ENCODE measurements at regions not wholly inside any gene's neighbourhood (a gene's known extent, or its start where the extent isn't known, plus 50 kb on each side); places are given as distances from the start of the nearest gene placed in this dataset.
A peak's percentile ranks its signal among the peaks of the same experiment; 100 is the strongest.

DNA sequence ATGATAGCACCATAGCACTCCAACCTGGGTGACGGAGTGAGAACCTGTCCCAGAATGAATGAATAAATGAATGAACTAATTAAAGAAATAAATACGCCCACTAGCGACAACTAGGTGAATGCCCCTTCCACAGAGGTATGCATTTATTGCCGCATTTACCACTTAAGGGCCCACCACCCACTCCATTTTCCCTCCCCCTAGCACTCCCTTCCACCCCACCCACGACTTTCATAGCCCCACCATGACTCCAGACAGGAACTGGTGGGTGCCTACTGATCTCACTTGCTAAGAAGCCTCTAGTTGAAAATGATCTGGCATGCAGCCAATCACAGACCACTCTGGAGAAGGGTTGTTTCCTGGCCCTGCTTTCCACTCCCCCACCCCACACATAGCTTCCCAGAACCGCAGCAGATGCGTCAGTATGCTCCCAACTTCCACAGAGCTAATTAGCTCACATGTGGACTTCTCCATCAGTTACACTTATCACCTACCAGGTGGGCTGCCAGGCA lies 167.6 kb downstream of the WT1 start:
- DNase-seq, result no peak

DNA sequence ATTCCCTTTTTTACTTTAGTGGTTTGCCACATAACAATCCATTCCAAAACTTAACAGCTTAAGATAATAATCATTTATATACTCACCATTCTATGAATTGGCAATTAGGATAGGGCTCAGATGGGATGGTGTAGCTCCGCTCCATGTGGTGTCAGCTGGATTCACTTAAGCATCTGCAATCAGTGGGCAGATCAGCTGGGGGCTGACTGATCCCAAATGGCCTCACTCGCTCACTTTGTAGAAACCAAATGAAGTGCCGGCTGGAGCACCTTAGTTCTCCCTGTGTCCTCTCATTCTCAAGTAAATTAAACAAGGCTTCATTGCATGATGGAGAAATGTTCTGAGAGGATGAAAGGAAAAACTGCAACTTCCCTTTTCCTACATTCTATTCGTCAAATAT lies 161.4 kb downstream of the WT1 start:
- DNase-seq, result no peak

DNA sequence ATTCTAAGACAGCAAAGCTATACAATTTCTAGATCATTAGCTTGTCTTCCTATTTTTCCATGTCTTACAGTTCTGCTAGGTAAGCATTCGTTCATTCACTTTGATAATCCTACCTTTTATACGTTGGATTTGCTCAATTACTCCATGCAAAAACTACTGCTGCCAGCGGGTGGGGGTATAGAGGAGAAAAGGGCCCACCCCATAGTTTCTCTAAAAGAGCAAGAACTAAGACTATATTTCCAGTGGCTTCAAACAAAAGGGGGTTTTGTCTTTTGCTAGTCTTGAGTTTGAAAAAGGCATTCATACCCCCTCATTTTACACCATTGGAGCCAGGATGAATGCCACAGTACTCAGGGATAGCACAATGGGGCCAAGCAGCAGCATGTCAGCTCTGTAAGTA lies 155.7 kb downstream of the WT1 start:
- no peak for DNase-seq

DNA sequence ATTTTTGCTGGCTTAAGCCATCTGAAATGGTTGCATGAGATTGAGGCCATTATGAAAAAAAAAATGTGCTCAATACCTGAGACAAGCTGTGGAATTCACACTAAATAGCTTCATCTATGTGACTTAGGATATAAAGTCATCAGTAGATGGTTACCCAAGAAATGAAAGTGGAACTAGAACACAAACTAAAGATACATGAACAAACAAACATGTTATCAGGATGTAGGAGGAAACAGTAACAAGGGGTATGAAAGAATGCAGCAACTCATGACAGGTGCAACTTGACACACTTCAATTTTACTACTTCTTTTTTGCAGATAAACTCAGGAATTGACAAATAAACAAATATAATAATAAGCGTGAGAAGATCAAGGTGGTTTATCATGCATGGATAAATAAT lies 155.0 kb downstream of the WT1 start:
- DNase-seq, result no peak

DNA sequence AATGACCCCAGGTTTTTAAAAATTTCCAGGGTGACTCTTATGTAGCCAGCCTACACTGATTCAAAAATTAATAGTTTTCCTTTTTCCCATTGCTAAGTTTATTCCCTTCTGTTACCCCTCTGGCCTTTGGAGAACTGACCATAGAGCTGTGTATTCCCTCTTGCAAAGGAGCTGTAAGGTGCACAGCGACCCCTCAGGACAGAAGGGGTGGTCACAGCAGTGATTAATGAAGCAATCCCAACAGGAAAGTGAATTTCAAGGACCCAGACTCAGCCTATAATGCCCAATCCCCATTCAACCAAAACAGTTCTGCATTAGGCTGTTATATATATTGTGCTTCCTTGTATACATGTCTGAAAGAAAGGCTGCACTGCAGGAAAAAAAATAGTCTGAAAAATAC lies 147.1 kb downstream of the WT1 start:
- DNase-seq, result no peak

DNA sequence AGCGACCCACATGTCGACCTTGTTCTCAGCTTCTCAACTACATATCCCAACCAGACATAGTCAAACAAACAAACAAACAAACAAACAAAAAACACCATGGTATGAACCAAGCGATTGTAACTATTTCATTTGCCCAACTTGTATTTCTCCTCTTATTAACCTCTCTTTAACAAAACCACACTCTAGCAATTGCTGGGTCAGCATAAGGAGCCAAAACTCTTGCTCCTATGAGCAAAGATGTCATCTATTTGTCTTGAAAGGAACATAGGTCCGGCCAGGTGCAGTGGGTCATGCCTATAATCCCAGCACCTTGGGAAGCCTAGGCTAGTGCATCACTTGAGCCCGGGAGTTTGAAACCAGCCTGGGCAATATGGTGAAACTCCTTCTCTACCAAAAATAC lies 145.6 kb downstream of the WT1 start:
- no peak for DNase-seq

DNA sequence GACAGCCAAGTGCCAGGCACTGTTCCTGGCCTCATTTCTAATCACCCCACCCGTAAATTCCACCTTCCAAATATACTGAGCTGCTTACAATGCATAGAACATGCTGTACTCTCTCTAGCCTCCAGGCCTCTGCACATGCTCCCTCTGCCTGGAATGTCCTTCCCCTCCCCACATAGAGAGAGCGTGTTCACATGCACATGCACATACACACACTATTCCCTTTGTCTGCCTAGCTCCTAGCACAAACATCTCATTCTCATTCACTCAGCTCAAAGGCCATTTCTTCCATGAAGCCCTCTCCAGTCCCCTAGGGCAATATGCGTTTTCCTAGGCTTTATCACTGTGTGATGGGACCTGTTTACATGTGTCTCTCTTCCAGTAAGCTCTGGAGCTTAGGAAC lies 144.6 kb downstream of the WT1 start:
- DNase-seq, result no peak

DNA sequence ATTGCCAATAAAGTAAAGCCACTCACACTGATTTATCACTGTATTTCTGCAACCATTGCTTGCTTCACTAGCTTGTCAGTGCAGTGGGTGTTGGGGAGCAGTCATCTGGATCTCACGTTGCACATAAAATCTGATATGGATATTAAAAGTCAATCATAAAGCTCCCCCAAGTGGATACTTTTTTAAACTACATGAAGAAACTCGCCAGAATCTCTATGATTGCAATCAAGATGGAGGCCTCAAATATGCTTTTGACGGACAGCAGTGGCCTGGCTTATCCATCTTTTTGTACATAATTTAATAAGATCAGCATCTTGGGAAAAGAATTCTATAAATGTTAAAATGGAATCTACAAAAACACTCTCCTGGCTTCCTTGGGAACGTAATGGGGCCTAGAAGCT lies 137.7 kb downstream of the WT1 start:
- no peak for DNase-seq

DNA sequence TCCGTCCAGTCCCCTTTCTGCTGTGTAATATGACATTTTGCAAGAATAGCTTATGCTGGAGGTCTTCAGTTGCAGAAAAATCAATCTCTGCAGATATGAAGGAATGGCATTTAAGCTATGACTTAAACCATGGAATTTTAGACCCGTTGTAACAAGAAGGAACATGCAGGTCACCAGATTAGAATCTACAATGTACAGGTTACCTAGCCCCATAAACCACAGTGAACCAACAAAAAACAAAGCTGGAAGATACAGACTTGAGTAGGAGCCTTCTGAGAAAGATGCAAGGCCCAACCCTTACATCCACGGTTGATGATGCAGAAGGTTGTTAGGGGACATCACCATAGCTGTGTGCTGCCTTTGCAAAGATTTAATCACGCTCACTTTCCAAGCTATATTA lies 132.5 kb downstream of the WT1 start:
- DNase-seq, result no peak

DNA sequence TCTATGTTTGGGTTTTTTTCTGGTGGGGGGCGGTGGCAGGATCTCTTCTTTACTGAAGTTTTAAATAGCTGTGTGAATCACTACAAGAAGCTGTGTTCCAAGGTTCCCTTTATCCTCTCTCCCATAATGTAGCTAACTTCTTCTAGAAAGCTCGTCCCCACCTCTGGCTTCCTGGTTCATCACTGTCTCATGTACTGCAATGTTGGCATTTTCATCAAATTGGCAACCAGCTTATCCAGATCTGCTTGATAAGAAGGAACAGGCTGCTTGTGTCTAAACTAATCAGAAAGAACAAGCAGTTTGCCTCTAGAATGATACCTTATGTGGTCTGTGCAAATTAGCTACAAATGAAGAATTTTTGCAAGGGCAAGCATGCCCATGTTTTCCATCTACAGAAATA lies 130.8 kb downstream of the WT1 start:
- no peak for DNase-seq

DNA sequence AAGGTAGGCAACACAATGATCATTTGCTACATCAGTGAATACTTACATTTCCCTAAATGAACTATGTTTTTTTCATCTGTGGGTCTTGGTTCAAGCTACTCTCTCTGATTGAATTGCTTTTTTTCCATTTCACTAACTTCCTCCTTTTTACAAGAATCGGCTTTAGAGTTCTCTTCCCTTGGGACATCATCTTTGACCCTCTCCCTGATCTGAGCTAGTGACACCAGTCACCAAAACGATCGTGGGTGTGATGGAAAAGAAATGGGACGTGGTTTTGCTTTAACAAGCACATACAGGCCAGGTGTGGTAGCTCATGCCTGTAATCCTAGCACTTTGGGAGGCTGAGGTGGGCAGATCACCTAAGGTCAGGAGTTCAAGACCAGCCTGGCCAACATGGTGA lies 129.9 kb downstream of the WT1 start:
- DNase-seq, result no peak

DNA sequence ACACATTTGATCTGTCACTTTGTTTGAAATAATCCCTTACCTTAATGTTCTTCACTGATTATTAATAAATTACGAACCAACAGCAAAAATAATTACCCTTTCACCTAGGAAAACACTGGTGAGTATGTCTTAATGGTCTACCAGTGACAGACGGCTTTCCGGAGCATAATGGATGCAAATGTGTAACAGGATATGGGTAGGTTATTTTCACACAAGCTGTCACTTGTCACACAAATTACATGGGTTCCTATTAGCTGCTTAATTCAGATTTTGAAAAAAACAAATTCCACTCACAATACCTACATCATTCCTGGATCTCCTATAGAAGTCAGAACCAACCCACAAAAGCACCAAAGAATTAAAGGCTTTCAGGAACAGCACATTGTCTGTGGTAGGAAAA lies 127.9 kb downstream of the WT1 start:
- DNase-seq, result no peak

DNA sequence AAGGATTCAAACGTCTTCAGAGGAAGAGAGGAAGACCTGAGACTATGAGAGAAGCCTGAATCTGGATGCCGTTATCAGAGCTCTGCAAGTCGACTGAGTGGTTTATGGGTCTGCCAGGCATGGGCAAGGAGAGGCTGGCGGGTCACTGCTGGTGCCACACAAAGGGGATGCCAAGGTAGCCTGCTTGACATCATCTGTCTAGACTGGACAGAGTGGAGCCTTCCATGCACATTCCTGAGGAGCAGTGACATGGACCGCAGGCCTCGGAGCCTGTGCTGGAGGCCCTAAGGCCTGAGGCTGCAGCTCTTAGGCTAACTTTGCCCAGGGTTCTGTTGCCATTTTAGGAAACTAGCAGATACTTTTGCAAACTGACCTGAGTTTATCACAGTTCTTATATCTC lies 127.4 kb downstream of the WT1 start:
- no peak for DNase-seq

DNA sequence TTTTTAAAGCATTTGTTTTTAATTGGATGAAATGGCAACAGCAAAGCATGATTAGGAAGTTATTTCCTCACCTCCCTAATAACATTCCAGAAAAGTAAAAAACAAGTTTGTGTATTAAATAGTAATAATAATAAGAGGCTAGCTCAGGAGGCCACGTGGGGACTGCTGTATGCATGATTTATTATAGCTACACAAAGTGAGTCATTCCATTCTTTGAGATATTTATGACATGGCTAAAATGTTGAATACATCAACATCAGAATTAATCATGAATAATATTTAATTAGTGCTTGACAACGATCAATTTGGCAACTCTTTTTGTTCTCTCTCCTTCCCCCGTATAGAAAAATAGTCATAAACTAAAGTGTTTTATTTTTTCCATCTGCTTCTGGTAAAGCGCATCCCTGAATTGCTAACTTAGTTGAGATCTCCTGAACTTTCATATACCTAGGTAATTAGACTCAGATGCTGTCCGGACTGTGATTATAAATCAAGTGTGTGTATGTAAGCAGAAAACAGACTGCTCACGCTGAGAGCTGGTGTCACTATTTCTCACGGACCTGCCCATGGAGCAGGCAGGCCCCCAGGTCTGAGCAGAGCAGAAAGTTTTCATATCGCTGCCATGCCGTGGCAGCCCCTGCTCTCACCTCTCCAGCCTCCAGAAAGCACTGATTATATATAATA lies 125.7 kb downstream of the WT1 start:
- DNase-seq, result no peak

DNA sequence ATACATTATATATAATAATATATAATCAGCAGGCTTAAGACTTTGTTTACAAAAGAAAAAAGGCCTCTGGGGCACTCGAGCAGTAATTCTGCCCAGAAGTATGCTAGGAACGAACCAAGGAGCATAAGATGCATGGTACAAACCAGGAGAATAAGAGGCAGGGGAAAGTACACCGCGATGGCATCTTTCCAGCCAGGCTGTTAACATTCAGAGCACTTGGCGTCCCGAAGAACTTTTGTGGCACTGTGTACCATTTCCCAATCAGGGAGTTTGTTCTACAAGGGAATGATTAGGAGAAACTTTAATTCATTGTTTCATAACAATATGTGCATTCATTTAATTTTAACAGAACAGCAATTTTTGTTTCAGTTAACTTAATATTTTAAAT lies 125.1 kb downstream of the WT1 start:
- DNase-seq, result no peak

DNA sequence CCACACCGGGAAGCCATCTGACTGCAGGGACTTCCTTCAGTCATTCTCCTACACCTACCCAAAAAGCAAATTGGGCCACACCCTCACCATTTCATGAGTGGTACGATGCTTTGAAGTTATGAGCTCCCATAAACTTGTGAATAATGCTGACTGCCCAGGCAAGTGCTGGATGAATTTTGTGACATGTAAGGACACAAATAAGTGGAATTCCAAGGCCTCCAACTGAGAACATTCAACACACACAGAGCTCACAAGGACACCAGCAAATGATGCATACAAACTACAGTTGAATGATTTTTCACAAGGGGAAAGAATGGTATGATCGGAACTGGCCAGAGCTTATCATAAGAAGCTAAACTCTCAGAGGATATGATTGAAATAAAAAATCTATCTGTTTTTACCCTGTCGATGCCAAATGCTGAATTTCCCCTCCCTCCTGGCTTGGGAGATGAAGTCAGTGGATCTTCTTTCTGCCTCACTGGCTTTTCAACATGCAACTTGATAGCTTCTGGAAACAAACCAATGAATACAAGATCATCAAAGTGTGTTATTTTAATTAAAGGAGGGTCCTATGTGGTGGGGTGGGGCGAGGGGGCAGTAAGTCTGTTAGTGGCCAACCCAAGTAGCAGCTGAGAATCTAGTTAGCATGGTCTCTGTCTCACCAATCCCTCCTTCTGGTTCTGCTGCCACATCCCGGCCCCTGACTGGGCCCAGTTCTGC lies 123.8 kb downstream of the WT1 start:
- no peak for DNase-seq

DNA sequence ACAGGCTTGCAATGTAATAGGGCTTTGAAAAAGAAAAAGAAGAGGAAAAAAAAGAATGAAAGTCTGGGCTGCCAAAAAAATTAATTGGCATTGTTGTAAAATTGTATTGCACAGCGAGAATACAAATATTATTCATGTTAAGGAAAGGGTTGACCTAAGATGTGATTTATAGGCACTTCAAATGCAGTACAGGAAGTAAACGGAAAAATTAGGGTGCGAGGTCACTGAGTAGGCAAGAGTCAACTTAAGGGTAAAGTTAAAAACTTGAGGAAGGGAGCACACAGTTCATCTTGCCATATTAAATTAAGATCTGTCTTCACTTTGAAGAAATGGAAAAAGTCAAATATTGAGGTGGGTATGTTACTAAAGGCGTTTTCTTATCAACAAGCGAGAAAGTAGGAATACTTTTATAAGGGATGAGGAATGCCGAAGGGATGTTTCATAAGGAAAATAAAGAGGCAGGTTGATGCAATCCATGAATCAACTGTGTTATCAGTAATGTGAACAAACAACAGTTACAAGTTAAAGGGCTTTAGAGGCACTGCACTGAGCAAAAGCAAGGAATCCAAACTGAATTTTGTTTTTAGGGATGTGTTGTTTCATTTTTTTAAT lies 123.0 kb downstream of the WT1 start:
- DNase-seq, result no peak

DNA sequence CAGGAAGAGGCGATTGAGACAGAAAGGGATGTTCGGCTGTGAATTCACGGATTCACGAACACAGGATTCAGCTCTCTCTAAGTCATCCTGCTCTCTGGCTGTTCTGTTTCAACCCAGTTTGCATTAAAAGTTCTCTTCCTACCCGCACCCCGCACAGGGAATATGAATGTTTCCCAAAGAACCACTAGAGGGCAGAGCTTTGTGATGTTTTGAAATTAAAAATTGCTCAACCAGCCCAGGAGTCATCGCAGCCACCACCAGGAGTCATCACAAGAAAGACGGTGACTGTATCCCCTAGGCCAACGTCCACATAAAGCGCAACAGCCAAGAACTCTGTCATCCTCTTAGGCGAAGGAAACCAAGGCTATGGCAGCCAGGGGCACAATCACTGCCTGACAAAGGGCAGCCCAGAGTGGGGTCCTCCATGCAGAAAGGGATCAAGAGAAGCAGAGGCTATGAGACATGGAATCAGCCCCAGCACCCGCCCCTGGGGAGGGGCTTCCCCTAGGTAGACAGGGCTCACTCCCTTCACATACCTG lies 122.4 kb downstream of the WT1 start:
- no peak for DNase-seq

DNA sequence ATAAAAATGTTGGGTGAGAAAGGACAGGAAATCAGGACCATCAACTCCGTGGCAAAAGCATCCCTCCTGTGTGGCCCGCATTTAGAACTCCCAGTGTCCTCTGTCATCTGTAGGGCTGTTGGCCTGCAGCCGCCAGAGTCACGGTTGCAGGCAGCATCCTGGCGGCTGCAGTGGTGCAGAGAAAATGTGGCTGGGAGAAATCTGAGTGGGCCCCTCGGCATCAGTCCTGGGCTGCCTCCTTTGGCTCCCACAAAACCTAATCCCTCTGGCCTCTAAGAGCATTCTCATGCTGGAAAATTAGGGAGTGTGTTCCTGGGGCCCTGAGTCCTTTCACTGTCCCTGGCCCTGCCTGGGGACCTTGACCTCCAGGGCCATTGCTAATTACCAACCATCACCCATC lies 121.9 kb downstream of the WT1 start:
- no peak for DNase-seq

DNA sequence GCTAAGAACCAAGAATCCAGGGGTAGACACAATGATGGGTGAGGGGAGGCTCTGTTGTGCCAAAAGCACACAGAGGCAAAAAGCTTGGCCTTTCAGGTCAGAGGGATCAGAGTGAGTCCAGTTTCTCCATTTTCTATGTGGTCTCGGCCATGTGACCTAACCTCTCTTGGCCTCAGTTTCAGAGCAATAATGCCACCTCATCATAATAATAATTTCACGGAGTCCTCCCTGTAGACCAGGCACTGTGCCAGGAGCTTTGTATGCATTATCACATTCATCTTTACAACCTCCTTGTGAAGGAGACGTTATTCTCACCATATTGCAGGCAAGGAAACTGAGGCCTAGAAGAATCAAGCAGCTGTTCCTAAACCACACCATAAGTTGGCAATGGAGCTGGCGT lies 120.2 kb downstream of the WT1 start:
- no peak for DNase-seq

DNA sequence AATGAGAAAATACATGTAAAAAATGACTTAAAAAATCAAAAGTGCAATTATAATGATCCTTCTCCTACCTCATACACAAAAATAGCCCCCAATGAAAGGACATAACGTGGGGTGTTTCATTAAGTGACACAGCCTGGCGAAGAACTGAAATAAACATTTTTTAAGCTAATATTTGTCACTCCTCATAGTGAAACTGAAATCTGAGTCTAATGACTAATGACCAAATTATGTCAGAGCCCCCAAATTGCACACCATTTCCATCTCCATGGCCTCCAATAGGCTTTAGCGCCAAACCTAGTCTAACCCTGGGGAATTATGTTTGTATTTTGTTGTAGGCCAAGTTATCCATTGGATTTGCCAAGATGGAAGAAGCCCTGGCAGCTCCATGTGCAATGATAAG lies 119.1 kb downstream of the WT1 start:
- DNase-seq, result no peak

DNA sequence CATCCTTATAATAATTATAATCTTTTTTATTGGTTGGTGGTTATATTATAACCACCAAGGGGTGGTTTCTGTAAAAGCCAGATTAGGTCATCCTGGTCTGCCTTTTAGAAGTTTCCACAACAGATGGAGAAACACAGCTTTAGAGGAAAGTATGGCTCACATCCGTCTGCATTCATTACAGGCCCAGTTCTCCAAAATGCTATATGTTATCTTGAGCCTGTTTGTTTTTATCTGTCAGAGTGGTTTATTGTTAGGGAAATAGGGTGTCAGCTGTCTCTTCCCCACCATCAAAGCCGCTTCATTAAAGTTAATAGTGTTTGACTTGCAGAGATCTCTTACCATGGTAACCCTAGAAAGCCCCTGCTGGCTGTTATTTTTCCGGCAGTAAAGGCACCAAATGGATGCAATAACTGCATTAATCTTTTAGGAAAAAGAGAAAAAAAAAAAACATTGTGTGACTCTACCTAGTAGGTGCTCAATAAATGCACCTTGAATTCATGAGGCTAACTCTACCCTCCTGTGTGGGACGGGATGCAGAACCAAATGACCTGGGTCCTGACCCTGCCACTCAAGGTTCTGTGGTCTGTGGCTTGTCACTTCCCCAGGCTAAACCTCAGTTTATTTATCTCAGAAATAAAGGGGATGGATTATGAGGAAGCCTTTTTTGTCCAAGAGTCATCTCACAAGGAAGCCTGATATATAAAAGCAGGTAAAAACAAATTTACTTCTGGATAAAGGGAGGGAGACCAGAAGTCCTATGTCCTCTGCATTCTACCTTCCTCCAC lies 118.3 kb downstream of the WT1 start:
- DNase-seq, result peak; percentile 88
